ENCODE measurements at regions not wholly inside any gene's neighbourhood (a gene's known extent, or its start where the extent isn't known, plus 50 kb on each side); places are given as distances from the start of the nearest gene placed in this dataset.
"Not testable (repeated sequence)": the region's sequence is repeated elsewhere in the genome, so short reads cannot be mapped to it uniquely, and the experiment has no call there.

DNA sequence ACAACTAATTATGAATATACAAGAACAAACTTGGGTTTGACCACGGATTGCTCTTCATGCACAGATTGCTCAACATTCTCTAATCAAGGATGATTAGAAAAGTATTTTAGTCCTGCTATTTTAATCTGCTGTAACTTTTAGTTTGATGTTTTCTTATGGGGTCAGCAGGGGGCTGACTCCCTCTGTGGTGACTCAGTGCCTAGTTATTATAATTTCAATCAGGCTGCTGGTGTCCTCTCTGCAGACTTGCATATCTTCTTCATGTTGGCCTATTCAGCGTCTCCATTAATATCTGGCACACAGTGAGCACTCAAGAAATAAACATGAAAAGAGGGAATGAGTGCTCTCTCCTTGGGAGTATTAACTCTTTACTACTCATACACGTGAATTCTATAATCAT lies 223.8 kb upstream of the DDI1 start:
- DNase-seq, result no peak

GRCh38 chr11:103820345-103820744 lies 216.1 kb upstream of the DDI1 start:
- not testable (repeated sequence) for DNase-seq

- DNase-seq, result no peak
Observed at GRCh38 chr11:103824116-103824515, 212.3 kb upstream of the DDI1 start.

DNA sequence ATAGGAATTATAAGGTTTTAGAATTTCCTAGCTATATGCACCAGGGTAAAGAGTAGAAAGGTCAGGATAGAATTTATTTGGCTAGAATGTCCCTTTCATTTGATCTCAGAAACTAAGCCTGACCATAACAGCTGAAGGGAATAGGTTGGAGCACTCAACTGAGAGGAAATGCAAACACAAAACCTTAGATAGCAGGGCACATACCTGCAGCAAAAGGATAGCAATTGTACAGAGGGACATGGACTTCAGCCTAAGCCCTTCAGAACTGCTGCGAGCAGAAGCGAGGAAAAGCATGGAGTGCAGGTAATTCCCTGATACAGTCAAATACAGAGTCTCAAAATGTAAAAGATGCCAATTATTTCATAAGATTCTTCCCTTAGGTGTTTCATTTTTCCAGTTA lies 211.0 kb upstream of the DDI1 start:
- DNase-seq, result no peak

DNA sequence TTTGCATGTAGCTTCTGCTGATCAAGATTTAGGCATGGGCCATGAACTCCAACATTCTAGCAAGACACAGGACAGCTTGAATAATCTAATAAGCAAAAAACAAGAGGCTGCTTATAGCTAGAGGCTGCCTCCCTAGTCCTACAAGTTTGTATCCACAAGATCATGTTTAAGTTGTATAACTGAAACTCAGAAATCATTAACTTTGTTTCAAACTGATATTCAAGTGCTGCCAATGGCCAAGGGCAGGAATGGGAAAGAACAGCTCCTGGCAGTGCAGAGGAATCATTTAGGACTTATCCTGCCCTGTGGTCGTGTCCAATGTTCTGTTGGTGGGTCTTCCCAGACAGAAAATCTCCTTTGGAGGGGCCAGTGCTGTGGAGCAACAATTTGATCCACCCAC lies 209.6 kb upstream of the DDI1 start:
- no peak for DNase-seq

- no peak for DNase-seq
Observed at GRCh38 chr11:103829596-103829995, 206.8 kb upstream of the DDI1 start.

GRCh38 chr11:103830205-103830604 lies 206.2 kb upstream of the DDI1 start:
- DNase-seq, result no peak

DNA sequence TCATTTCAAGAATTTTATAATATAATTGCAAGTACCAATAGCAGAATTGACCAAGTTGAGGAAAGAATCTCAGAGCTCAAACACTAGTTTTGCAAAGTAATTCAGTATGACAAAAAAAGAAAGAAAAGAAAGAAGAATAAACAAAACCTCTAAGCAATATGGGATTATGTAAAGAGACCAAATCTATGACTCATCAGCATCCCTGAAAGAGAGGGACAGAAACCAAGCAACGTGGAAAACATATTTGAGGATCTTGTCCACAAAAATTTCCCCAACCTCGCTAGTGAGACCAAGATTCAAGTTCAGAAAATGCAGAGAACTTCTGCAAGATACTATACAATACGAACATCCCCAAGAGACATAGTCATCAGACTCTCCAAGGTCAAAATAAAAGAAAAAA lies 203.7 kb upstream of the DDI1 start:
- no peak for DNase-seq

- DNase-seq, result no peak
Observed at GRCh38 chr11:103842191-103842590, 194.2 kb upstream of the DDI1 start.

DNA sequence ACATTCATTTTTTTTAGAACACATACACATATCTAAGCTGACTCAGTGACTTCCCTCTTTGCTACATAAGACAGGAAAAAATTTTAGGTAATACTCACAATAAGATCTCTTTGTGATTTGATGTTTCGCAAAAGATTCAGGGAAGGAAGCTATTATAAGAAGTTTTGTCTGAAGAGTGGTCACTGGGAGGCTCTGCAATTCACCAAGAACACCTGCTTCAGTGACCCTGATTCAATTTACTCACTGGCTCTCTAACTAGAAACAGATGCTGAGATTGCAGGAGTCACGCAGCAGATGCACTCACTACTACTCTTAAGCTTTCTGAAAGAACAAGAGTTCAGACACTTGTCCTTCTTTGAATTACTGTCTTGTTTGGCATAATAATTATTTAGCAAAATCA lies 193.6 kb upstream of the DDI1 start:
- no peak for DNase-seq

- no peak for DNase-seq
Observed at GRCh38 chr11:103844327-103845215, 191.9 kb upstream of the DDI1 start.

GRCh38 chr11:103845331-103845730 lies 191.1 kb upstream of the DDI1 start:
- no peak for DNase-seq

GRCh38 chr11:103848686-103849085 lies 187.8 kb upstream of the DDI1 start:
- no peak for DNase-seq

- no peak for DNase-seq
Observed at GRCh38 chr11:103849366-103849765, 187.1 kb upstream of the DDI1 start.

DNA sequence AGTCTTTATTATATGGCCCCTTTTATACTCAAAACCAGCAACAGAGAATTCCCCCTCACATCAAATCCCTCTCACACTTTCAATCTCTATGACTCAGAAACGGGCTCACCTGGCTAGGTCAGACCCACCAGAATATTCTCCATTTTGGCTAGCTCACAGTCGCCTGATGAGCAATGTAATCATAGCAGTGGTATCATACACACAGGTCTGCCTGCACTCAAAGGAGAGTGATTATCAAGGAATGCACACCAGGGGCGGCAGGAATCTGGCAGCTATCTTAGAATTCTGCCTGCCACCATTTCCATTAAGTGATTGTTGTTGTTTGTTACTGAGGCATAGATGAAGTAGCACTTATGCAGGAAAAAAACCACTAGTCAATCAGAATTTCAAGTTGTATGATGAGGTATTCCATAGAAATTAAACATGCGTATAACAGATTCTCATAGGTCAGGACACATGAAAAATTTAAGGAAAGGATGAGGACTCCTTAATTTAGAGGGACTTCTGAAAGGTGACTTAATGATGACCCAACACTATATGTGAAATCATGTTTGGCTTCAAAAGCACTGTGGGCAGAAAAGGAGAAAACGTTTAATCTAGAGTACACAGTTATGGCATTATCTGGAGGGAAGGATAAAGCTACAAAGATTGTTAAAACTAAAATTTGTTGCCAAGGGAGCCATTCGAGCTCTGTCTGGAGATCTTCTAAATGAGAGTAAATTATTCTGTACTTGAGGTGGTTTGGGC lies 185.8 kb upstream of the DDI1 start:
- DNase-seq, result no peak

DNA sequence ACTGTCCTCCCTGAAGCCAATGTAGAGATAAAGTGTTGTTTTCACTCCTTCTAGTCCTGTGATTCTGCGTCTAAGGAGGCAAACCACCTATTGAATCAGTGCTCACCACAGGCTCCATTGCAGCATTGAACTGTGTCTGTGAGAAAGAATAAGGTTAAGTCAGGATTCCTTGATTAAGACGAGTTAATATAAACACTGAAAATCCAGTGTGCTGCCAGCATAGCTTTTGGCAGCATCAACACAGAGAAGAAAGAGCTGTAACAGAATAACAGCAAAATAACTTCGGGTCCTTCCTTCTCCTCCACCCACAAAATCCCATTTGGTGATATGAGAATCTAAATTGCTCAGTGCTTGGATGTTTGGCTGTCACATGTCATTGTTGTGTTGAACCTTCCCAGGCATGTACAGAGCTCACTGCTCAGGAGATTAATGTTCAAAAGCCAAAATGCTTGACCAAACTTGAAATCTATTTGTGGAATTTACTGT lies 185.2 kb upstream of the DDI1 start:
- no peak for DNase-seq
